Gastrocnemius medialis (tissue), 4 donors: ENCODE measurements at regions not wholly inside any gene's neighbourhood (a gene's known extent, or its start where the extent isn't known, plus 50 kb on each side); places are given as distances from the start of the nearest gene placed in this dataset.

Source experiments
- CTCF ChIP-seq, 5 experiments: fragments of 450-650 bp in 3 of 5; fragments of 200-600 bp in 2 of 5; sonication (generic) in 2 of 5; IDR thresholded peaks in 4 of 5; conservative IDR thresholded peaks in 1 of 5; 1 replicate in 4 of 5; 2 replicates in 1 of 5; pipeline ENCODE4 v1.5.1; 2016 to 2019; ENCODE audit warnings: antibody characterized with exemption in 5 of 5, mild to moderate bottlenecking in 3 of 5, moderate library complexity in 3 of 5
- POLR2A ChIP-seq, 2 donors: fragments of 450-650 bp; IDR thresholded peaks; one replicate each; pipeline ENCODE4 v1.6.1; 2017; ENCODE audit warnings: antibody characterized with exemption in 2 of 2, mild to moderate bottlenecking in 2 of 2, moderate library complexity in 2 of 2

- TF ChIP-seq POLR2A (IDR thresholded peaks at IDR 0.05) = no peak
- TF ChIP-seq CTCF (IDR thresholded peaks at IDR 0.05 in 4 of 5, conservative IDR thresholded peaks at IDR 0.05 in 1 of 5) = no peak
Observed at GRCh38 chr2:109683452-109683851, 69.3 kb downstream of the SOWAHC start.
